T-helper 1 cell treated with Interleukin-12 subunit alpha and Interleukin-12 subunit beta and Interleukin-4 antibody, amounts not matched to agents 30 μg/mL and 1 μg/mL, for 36 hours (primary cell): ENCODE measurements at regions not wholly inside any gene's neighbourhood (a gene's known extent, or its start where the extent isn't known, plus 50 kb on each side); places are given as distances from the start of the nearest gene placed in this dataset.

ENCODE experiments used
- H3K27ac Mint-ChIP-seq: one replicate; pipeline ENCODE4 v1.8.0; 2021; ENCODE audit warnings: mild to moderate bottlenecking, mixed read lengths
- H3K27me3 Mint-ChIP-seq: one replicate; pipeline ENCODE4 v1.8.0; 2021; ENCODE audit warnings: low read depth, mixed read lengths
- H3K36me3 Mint-ChIP-seq: one replicate; pipeline ENCODE4 v1.8.0; 2021; ENCODE audit warnings: low read depth, mixed read lengths
- H3K4me1 Mint-ChIP-seq: one replicate; pipeline ENCODE4 v1.8.0; 2021; ENCODE audit warnings: low read depth, mixed read lengths
- H3K4me3 Mint-ChIP-seq: one replicate; pipeline ENCODE4 v1.8.0; 2021; ENCODE audit warnings: mild to moderate bottlenecking, moderate library complexity, mixed read lengths
- H3K9me3 Mint-ChIP-seq: one replicate; pipeline ENCODE4 v1.8.0; 2021; ENCODE audit warnings: mixed read lengths

- no peak overlapping the region for H3K27ac Mint-ChIP-seq
- H3K4me3 Mint-ChIP-seq: no peak overlapping the region
- peaks cover 2% of the 10 kb centered on the region for H3K27me3 Mint-ChIP-seq
- H3K36me3 Mint-ChIP-seq: no peaks in the 10 kb centered on the region
- peaks cover 4% of the 10 kb centered on the region for H3K4me1 Mint-ChIP-seq
- peaks cover 6% of the 10 kb centered on the region for H3K9me3 Mint-ChIP-seq
Measured at GRCh38 chr5:62731022-62731421, 152.4 kb downstream of the LRRC70 start.

- H3K36me3 Mint-ChIP-seq: no peaks in the 10 kb centered on the region
- no peak overlapping the region for H3K4me3 Mint-ChIP-seq
- peaks cover 6% of the 10 kb centered on the region for H3K9me3 Mint-ChIP-seq
- H3K27ac Mint-ChIP-seq: no peak overlapping the region
- peaks cover 4% of the 10 kb centered on the region for H3K4me1 Mint-ChIP-seq
- no peaks in the 10 kb centered on the region for H3K27me3 Mint-ChIP-seq
Measured at GRCh38 chr5:62729675-62730074, 151.1 kb downstream of the LRRC70 start.

GRCh38 chr5:62727861-62728260 is 149.2 kb downstream of the LRRC70 start:
- no peaks in the 10 kb centered on the region for H3K36me3 Mint-ChIP-seq
- no peaks in the 10 kb centered on the region for H3K27me3 Mint-ChIP-seq
- H3K27ac Mint-ChIP-seq: no peak overlapping the region
- H3K4me1 Mint-ChIP-seq: peaks cover 4% of the 10 kb centered on the region
- H3K4me3 Mint-ChIP-seq: no peak overlapping the region
- no peaks in the 10 kb centered on the region for H3K9me3 Mint-ChIP-seq

- Mint-ChIP-seq H3K27ac (no peak overlapping the region), H3K9me3 (no peaks in the 10 kb centered on the region), H3K4me3 (no peak overlapping the region), H3K4me1 (peaks cover 4% of the 10 kb centered on the region), H3K36me3 (no peaks in the 10 kb centered on the region), H3K27me3 (no peaks in the 10 kb centered on the region)
Measured at GRCh38 chr5:62727184-62727583, 148.6 kb downstream of the LRRC70 start.

- Mint-ChIP-seq H3K27me3 (peaks cover 18% of the 10 kb centered on the region), H3K27ac (no peak overlapping the region), H3K9me3 (no peaks in the 10 kb centered on the region), H3K4me3 (no peak overlapping the region), H3K36me3 (no peaks in the 10 kb centered on the region), H3K4me1 (no peaks in the 10 kb centered on the region)
Measured at GRCh38 chr5:62722360-62722759, 143.7 kb downstream of the LRRC70 start.

- Mint-ChIP-seq H3K27me3 (peaks cover 18% of the 10 kb centered on the region), H3K36me3 (no peaks in the 10 kb centered on the region), H3K4me1 (no peaks in the 10 kb centered on the region), H3K4me3 (no peak overlapping the region), H3K9me3 (no peaks in the 10 kb centered on the region), H3K27ac (no peak overlapping the region)
Measured at GRCh38 chr5:62720031-62720441, 141.4 kb downstream of the LRRC70 start.

GRCh38 chr5:62719061-62719720 is 140.6 kb downstream of the LRRC70 start:
- Mint-ChIP-seq H3K4me3 (no peak overlapping the region), H3K4me1 (no peaks in the 10 kb centered on the region), H3K36me3 (no peaks in the 10 kb centered on the region), H3K27ac (no peak overlapping the region), H3K27me3 (peaks cover 18% of the 10 kb centered on the region), H3K9me3 (no peaks in the 10 kb centered on the region)

- Mint-ChIP-seq H3K4me3 (no peak overlapping the region), H3K9me3 (no peaks in the 10 kb centered on the region), H3K36me3 (no peaks in the 10 kb centered on the region), H3K4me1 (no peaks in the 10 kb centered on the region), H3K27ac (no peak overlapping the region), H3K27me3 (peaks cover 18% of the 10 kb centered on the region)
Measured at GRCh38 chr5:62718324-62718723, 139.7 kb downstream of the LRRC70 start.

- H3K27ac Mint-ChIP-seq: no peak overlapping the region
- H3K9me3 Mint-ChIP-seq: no peaks in the 10 kb centered on the region
- H3K27me3 Mint-ChIP-seq: peaks cover 18% of the 10 kb centered on the region
- no peaks in the 10 kb centered on the region for H3K36me3 Mint-ChIP-seq
- H3K4me1 Mint-ChIP-seq: no peaks in the 10 kb centered on the region
- no peak overlapping the region for H3K4me3 Mint-ChIP-seq
Measured at GRCh38 chr5:62717301-62717933, 138.8 kb downstream of the LRRC70 start.

- Mint-ChIP-seq H3K9me3 (no peaks in the 10 kb centered on the region), H3K27ac (no peak overlapping the region), H3K36me3 (no peaks in the 10 kb centered on the region), H3K27me3 (peaks cover 6% of the 10 kb centered on the region), H3K4me3 (no peak overlapping the region), H3K4me1 (no peaks in the 10 kb centered on the region)
Measured at GRCh38 chr5:62714296-62714695, 135.7 kb downstream of the LRRC70 start.

- Mint-ChIP-seq H3K27me3 (peaks cover 4% of the 10 kb centered on the region), H3K36me3 (no peaks in the 10 kb centered on the region), H3K4me3 (no peak overlapping the region), H3K4me1 (no peaks in the 10 kb centered on the region), H3K27ac (no peak overlapping the region), H3K9me3 (no peaks in the 10 kb centered on the region)
Measured at GRCh38 chr5:62708481-62709325, 130.1 kb downstream of the LRRC70 start.

- no peak overlapping the region for H3K4me3 Mint-ChIP-seq
- peaks cover 4% of the 10 kb centered on the region for H3K27me3 Mint-ChIP-seq
- H3K9me3 Mint-ChIP-seq: no peaks in the 10 kb centered on the region
- no peak overlapping the region for H3K27ac Mint-ChIP-seq
- no peaks in the 10 kb centered on the region for H3K36me3 Mint-ChIP-seq
- H3K4me1 Mint-ChIP-seq: no peaks in the 10 kb centered on the region
Measured at GRCh38 chr5:62707563-62707962, 128.9 kb downstream of the LRRC70 start.

- Mint-ChIP-seq H3K27ac (no peak overlapping the region), H3K36me3 (no peaks in the 10 kb centered on the region), H3K4me1 (no peaks in the 10 kb centered on the region), H3K27me3 (peaks cover 4% of the 10 kb centered on the region), H3K9me3 (no peaks in the 10 kb centered on the region), H3K4me3 (no peak overlapping the region)
Measured at GRCh38 chr5:62707131-62707530, 128.5 kb downstream of the LRRC70 start.

GRCh38 chr5:62705022-62705421 is 126.4 kb downstream of the LRRC70 start:
- Mint-ChIP-seq H3K4me3 (no peak overlapping the region), H3K4me1 (no peaks in the 10 kb centered on the region)

GRCh38 chr5:62702126-62702525 is 123.5 kb downstream of the LRRC70 start:
- H3K9me3 Mint-ChIP-seq: no peaks in the 10 kb centered on the region
- no peaks in the 10 kb centered on the region for H3K4me1 Mint-ChIP-seq
- H3K36me3 Mint-ChIP-seq: no peaks in the 10 kb centered on the region
- no peak overlapping the region for H3K27ac Mint-ChIP-seq
- no peaks in the 10 kb centered on the region for H3K27me3 Mint-ChIP-seq
- H3K4me3 Mint-ChIP-seq: no peak overlapping the region

More at GRCh38 chr5:62705022-62705421, 126.4 kb downstream of the LRRC70 start:
- Mint-ChIP-seq H3K9me3 (no peaks in the 10 kb centered on the region), H3K27me3 (peaks cover 4% of the 10 kb centered on the region), H3K27ac (no peak overlapping the region), H3K36me3 (no peaks in the 10 kb centered on the region)
